HuH-7 (cell line): ENCODE measurements at regions not wholly inside any gene's neighbourhood (a gene's known extent, or its start where the extent isn't known, plus 50 kb on each side); places are given as distances from the start of the nearest gene placed in this dataset.
"Not testable (repeated sequence)": the region's sequence is repeated elsewhere in the genome, so short reads cannot be mapped to it uniquely, and the experiment has no call there.

Source experiments
- DNase-seq: peaks from one replicate; pipeline ENCODE4 v3.0.0; 2011; ENCODE audit warnings: low spot score

GRCh38 chr7:16265863-16266458 lies 155.4 kb downstream of the CRPPA start:
- no peak for DNase-seq

GRCh38 chr7:16264823-16265804 lies 156.2 kb downstream of the CRPPA start:
- no peak for DNase-seq

GRCh38 chr7:16264036-16264819 lies 157.1 kb downstream of the CRPPA start:
- no peak for DNase-seq

GRCh38 chr7:16263377-16263776 lies 158.0 kb downstream of the CRPPA start:
- DNase-seq: not testable (repeated sequence)

GRCh38 chr7:16261654-16262053 lies 159.7 kb downstream of the CRPPA start:
- no peak for DNase-seq

DNA sequence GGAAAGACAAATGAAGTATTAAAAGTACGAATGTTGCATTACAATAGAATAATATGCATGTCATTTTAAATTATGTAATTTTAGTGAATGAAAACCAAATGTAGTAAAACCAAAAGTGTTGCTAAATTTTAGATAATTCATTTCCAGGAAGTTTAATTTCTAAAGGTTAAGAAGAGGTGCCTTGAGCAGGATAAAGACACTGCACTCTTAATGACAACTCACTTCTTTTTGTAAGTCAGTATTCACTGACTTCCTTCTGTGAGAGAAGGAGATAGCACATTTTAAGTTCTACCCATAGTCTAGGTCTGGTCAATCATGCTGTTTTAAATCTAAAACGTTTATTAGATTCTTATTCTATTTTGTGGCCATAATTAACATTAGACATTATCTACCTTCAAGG lies 160.2 kb downstream of the CRPPA start:
- no peak for DNase-seq

DNA sequence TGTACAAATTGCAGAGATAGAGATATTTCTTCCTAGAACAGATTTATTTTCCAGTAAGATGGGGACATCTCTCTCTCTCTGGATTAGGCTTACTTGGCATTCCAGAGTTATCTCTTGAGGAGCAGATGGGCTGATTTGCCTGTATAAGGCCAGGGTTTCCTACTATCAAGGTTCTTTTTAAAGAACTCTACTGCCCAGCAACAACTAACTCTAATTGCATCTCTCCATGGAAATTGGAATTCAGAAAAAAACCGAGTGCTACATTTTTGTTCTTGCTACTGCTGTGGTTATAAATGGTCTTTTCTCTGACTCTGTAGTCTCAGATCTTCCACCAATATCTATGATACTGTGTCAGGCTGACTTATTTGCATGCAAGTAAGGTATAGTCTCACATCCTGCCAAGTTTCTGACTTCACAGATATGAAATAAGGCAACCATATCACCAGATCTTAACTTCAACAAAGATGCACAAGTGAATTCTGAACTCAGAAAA lies 161.1 kb downstream of the CRPPA start:
- no peak for DNase-seq

- DNase-seq: not testable (repeated sequence)
Measured at GRCh38 chr7:16256419-16256818, 164.9 kb downstream of the CRPPA start.

- not testable (repeated sequence) for DNase-seq
Measured at GRCh38 chr7:16255952-16256351, 165.4 kb downstream of the CRPPA start.

- DNase-seq: not testable (repeated sequence)
Measured at GRCh38 chr7:16250655-16251054, 170.7 kb downstream of the CRPPA start.

DNA sequence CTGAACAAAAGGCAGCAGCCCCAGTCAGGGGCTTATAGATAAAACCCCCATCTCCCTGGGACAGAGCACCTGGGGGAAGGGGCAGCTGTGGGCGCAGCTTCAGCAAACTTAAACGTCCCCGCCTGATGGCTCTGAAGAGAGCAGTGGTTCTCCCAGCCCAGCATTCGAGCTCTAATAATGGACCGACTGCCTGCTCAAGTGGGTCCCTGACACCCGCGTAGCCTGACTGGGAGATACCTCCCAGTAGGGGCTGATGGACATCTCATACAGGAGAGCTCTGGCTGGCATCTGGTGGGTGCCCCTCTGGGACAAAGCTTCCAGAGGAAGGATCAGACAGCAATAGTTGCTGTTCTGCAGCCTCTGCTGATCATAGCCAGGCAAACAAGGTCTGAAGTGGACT lies 172.1 kb downstream of the CRPPA start:
- not testable (repeated sequence) for DNase-seq

DNA sequence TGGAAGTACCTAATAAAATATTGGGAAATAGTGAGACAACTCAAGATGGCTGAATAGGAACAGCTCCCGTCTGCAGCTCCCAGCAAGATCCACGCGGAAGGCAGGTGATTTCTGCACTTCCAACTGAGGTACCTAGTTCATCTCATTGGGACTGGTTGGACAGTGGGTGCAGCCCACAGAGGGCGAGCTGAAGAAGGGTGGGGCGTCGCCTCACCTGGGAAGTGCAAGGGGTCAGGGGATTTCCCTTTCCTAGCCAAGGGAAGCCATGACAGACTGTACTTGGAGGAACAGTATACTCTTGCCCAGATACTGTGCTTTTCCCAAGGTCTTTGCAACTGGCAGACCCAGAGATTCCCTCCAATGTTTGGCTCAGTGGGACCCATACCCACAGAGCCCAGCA lies 172.8 kb downstream of the CRPPA start:
- not testable (repeated sequence) for DNase-seq

DNA sequence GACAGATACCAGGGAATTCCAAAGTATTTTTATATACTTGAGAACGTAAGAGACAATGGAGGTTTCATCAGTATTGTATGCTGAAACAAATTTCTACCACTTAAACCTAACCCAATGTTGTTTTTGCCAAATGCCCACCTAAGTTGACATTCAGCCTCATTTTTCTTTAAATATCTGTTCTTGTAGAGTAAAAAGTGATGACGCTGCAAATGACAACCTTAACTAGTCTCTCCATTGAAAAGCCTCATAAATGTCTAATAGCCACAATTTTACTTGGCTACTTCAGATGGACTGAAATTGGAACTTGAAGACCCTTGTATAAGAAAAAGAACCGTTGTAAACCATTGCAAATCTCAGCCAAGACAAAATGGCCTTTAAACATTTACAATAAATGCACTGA lies 176.9 kb downstream of the CRPPA start:
- no peak for DNase-seq

DNA sequence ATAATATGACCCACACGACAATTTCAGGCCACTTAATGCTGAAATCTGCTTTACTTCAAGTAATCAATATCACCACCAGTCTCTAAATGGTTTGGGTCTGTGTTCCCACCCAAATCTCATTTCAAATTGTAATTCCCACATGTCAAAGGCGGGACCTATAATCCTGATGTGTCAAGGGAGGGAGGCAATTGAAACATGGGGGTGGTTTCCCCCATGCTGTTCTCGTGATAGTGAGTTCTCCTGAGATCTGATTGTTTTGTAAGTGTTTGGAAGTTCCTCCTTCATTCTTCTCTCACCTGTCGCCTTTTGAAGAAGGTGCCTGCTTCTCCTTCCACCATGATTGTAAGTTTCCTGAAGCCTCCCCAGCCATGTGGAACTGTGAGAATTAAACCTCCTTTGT lies 178.4 kb downstream of the CRPPA start:
- DNase-seq: no peak

- DNase-seq: no peak
Measured at GRCh38 chr7:16241017-16241416, 180.3 kb downstream of the CRPPA start.

- DNase-seq: no peak
Measured at GRCh38 chr7:16236381-16236780, 185.0 kb downstream of the CRPPA start.

GRCh38 chr7:16235147-16236114 lies 185.9 kb downstream of the CRPPA start:
- no peak for DNase-seq

DNA sequence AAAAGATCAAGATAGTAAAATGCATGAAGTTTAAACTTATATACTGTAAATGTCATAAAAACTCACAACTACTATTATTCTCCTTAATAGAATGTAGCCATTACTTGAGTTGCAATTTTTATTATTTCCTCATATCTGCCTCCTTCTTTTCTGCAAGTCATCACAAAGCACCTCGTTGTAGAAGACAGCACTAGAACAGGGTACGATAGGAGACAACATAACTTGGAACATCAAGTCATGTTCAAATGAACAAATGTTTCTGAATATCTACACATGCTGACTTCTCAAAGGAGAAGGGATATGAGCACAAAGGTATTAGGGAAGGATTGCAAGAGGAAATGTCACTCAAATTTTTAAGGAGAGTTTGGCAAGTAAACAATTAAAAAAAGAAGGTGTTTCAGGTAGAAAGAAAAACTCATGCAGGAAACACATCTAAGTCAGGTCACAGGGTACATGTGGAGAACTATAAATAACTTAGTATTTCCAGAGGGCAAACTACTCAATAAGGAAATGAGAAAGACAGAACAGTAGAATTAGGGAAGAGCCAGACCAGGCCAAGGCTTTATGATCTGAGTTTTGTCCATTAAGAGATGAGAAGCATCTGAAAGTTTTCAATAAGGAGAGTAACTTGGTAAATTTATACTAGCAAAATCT lies 186.7 kb downstream of the CRPPA start:
- DNase-seq: no peak

DNA sequence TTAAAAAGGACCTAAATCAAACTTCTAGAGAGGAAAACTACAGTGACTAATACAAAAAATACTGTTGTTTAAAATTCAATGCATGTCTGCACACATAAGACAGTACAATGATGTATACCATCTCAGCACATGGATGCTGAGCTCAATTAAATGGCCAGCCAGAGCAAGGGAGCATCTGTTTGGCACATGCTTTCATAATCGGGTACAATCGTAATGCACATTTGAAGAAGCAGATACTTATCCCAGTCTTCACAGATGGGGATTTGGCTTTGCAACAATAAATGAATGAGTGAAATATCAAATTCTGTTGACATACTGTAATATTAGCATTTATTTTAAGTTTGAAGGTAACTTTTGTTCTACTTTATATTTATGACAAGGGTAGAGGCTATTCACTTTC lies 187.8 kb downstream of the CRPPA start:
- no peak for DNase-seq

DNA sequence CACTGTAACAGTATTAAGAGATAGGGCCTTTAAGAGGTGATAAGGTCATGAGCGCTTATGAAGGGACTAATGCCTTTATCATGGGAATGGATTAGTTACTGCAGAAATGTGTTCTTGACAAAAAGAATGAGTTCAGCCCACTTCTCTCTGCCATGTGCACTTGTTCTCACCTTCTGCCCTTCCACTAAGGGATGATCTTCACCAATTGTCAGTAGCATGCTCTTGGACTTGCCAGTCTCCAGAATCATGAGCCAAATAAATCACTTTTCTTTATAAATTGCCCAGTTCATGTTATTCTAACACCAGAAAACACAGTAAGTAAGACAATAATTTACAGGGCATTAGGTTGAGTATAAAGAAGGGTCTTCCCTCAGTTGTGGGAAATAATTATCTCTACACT lies 189.1 kb downstream of the CRPPA start:
- no peak for DNase-seq
